K562 (cell line): ENCODE measurements at regions not wholly inside any gene's neighbourhood (a gene's known extent, or its start where the extent isn't known, plus 50 kb on each side); places are given as distances from the start of the nearest gene placed in this dataset.

ENCODE experiments used
- C11orf30 ChIP-seq: fragments of 450-650 bp; IDR thresholded peaks from 2 replicates; pipeline ENCODE4 v1.6.1; 2016; ENCODE audit warnings: low read depth, mild to moderate bottlenecking
- HOXB6 ChIP-seq: fragments of 250-450 bp; sonication (Bioruptor Pico); IDR thresholded peaks from 2 replicates; pipeline ENCODE4 v1.5.1; 2022; ENCODE audit warnings: mild to moderate bottlenecking, borderline replicate concordance
- ZBTB12 ChIP-seq: fragments of 250-450 bp; sonication (Bioruptor Pico); IDR thresholded peaks from 2 replicates; pipeline ENCODE4 v1.4.0; 2020
- ZNF253 ChIP-seq: fragments of 250-450 bp; sonication (Bioruptor Pico); conservative IDR thresholded peaks from 2 replicates; pipeline ENCODE4 v1.6.1; 2021; ENCODE audit warnings: mild to moderate bottlenecking
- ZNF57 ChIP-seq: fragments of 450-650 bp; formaldehyde crosslinking; IDR thresholded peaks from 2 replicates; pipeline ENCODE4 v1.4.0; 2020; ENCODE audit warnings: mild to moderate bottlenecking, moderate library complexity
- TF ChIP-seq, protein P1 (sequence below), 3 experiments: IDR thresholded peaks in 2 of 3; conservative IDR thresholded peaks in 1 of 3; 2 replicates each; pipeline ENCODE4 v1.5.1; 2011 to 2012; ENCODE audit warnings: low read length in 3 of 3, mild to moderate bottlenecking in 3 of 3, control low read depth in 2 of 3, improper control_type of control experiment in 1 of 3, inconsistent platforms in 1 of 3, low read depth in 1 of 3, mixed read lengths in 1 of 3, moderate library complexity in 1 of 3; ENCODE audit not compliant: insufficient read depth in 2 of 3
- TF ChIP-seq, protein P2 (sequence below): fragments of 450-650 bp; IDR thresholded peaks from 2 replicates; pipeline ENCODE4 v1.6.1; 2016; ENCODE audit warnings: mild to moderate bottlenecking, moderate library complexity

DNA sequence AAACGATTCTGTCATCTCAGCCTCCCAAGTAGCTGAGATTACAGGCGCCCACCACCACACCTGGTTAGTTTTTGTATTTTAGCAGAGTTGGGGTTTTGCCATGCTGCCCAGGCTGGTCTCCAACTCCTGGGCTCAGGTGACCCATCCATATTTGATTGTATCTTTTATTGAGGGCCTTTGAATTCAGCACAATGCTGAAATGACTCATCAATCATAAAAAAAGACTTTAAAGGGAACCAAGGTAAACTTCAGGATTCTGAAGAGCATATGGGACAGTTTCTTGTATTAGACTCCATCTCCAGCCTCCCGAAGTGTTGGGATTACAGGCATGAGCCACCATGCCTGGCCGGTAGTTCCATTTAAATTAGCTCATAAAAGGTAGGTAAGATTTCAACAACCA is 232.2 kb downstream of the SETD4 start (continued):
- TF ChIP-seq, protein P1, sequence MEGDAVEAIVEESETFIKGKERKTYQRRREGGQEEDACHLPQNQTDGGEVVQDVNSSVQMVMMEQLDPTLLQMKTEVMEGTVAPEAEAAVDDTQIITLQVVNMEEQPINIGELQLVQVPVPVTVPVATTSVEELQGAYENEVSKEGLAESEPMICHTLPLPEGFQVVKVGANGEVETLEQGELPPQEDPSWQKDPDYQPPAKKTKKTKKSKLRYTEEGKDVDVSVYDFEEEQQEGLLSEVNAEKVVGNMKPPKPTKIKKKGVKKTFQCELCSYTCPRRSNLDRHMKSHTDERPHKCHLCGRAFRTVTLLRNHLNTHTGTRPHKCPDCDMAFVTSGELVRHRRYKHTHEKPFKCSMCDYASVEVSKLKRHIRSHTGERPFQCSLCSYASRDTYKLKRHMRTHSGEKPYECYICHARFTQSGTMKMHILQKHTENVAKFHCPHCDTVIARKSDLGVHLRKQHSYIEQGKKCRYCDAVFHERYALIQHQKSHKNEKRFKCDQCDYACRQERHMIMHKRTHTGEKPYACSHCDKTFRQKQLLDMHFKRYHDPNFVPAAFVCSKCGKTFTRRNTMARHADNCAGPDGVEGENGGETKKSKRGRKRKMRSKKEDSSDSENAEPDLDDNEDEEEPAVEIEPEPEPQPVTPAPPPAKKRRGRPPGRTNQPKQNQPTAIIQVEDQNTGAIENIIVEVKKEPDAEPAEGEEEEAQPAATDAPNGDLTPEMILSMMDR (IDR thresholded peaks at IDR 0.05 in 2 of 3, conservative IDR thresholded peaks at IDR 0.05 in 1 of 3; ENCODE audit: insufficient read depth in 2 of 3, low read depth in 1 of 3, low read length in 3 of 3): no peak
- no peak for TF ChIP-seq ZNF253
- no peak for TF ChIP-seq ZNF57 (CRISPR knock-in tag)
- TF ChIP-seq, protein P2, sequence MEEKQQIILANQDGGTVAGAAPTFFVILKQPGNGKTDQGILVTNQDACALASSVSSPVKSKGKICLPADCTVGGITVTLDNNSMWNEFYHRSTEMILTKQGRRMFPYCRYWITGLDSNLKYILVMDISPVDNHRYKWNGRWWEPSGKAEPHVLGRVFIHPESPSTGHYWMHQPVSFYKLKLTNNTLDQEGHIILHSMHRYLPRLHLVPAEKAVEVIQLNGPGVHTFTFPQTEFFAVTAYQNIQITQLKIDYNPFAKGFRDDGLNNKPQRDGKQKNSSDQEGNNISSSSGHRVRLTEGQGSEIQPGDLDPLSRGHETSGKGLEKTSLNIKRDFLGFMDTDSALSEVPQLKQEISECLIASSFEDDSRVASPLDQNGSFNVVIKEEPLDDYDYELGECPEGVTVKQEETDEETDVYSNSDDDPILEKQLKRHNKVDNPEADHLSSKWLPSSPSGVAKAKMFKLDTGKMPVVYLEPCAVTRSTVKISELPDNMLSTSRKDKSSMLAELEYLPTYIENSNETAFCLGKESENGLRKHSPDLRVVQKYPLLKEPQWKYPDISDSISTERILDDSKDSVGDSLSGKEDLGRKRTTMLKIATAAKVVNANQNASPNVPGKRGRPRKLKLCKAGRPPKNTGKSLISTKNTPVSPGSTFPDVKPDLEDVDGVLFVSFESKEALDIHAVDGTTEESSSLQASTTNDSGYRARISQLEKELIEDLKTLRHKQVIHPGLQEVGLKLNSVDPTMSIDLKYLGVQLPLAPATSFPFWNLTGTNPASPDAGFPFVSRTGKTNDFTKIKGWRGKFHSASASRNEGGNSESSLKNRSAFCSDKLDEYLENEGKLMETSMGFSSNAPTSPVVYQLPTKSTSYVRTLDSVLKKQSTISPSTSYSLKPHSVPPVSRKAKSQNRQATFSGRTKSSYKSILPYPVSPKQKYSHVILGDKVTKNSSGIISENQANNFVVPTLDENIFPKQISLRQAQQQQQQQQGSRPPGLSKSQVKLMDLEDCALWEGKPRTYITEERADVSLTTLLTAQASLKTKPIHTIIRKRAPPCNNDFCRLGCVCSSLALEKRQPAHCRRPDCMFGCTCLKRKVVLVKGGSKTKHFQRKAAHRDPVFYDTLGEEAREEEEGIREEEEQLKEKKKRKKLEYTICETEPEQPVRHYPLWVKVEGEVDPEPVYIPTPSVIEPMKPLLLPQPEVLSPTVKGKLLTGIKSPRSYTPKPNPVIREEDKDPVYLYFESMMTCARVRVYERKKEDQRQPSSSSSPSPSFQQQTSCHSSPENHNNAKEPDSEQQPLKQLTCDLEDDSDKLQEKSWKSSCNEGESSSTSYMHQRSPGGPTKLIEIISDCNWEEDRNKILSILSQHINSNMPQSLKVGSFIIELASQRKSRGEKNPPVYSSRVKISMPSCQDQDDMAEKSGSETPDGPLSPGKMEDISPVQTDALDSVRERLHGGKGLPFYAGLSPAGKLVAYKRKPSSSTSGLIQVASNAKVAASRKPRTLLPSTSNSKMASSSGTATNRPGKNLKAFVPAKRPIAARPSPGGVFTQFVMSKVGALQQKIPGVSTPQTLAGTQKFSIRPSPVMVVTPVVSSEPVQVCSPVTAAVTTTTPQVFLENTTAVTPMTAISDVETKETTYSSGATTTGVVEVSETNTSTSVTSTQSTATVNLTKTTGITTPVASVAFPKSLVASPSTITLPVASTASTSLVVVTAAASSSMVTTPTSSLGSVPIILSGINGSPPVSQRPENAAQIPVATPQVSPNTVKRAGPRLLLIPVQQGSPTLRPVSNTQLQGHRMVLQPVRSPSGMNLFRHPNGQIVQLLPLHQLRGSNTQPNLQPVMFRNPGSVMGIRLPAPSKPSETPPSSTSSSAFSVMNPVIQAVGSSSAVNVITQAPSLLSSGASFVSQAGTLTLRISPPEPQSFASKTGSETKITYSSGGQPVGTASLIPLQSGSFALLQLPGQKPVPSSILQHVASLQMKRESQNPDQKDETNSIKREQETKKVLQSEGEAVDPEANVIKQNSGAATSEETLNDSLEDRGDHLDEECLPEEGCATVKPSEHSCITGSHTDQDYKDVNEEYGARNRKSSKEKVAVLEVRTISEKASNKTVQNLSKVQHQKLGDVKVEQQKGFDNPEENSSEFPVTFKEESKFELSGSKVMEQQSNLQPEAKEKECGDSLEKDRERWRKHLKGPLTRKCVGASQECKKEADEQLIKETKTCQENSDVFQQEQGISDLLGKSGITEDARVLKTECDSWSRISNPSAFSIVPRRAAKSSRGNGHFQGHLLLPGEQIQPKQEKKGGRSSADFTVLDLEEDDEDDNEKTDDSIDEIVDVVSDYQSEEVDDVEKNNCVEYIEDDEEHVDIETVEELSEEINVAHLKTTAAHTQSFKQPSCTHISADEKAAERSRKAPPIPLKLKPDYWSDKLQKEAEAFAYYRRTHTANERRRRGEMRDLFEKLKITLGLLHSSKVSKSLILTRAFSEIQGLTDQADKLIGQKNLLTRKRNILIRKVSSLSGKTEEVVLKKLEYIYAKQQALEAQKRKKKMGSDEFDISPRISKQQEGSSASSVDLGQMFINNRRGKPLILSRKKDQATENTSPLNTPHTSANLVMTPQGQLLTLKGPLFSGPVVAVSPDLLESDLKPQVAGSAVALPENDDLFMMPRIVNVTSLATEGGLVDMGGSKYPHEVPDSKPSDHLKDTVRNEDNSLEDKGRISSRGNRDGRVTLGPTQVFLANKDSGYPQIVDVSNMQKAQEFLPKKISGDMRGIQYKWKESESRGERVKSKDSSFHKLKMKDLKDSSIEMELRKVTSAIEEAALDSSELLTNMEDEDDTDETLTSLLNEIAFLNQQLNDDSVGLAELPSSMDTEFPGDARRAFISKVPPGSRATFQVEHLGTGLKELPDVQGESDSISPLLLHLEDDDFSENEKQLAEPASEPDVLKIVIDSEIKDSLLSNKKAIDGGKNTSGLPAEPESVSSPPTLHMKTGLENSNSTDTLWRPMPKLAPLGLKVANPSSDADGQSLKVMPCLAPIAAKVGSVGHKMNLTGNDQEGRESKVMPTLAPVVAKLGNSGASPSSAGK: no peak
- no peak for TF ChIP-seq C11orf30
- no peak for TF ChIP-seq ZBTB12 (CRISPR knock-in tag)
- no peak for TF ChIP-seq HOXB6 (CRISPR knock-in tag)
